Astrocyte of the spinal cord (primary cell): ENCODE measurements at regions not wholly inside any gene's neighbourhood (a gene's known extent, or its start where the extent isn't known, plus 50 kb on each side); places are given as distances from the start of the nearest gene placed in this dataset.

Source experiments
- DNase-seq: peaks from one replicate; pipeline ENCODE4 v3.0.0; 2011; ENCODE audit warnings: low read depth, low spot score
- H3K4me3 ChIP-seq: 2 replicates; pipeline ENCODE4 v1.5.1; 2011; ENCODE audit warnings: low read depth, mild to moderate bottlenecking, low read length, moderate library complexity
- CTCF ChIP-seq: IDR thresholded peaks from 2 replicates; pipeline ENCODE4 v1.5.1; 2012; ENCODE audit warnings: low read depth, mild to moderate bottlenecking, low read length, inconsistent platforms
- in situ Hi-C: cut with HindIII; loops from 2 replicates; pipeline ENCODE4 v1.10.0; 2017; ENCODE audit warnings: low sequenced_read_pairs

- no peak overlapping the region for H3K4me3 ChIP-seq
- no peak for TF ChIP-seq CTCF
- in situ Hi-C loops: no loop called here
- no peak for DNase-seq
Observed at GRCh38 chr5:165779505-165779904, 2274.1 kb downstream of the MAT2B start.

GRCh38 chr5:165780901-165781300 lies 2275.5 kb downstream of the MAT2B start:
- H3K4me3 ChIP-seq: no peak overlapping the region
- in situ Hi-C loops: no loop called here
- DNase-seq: no peak
- TF ChIP-seq CTCF: no peak

GRCh38 chr5:165781738-165782137 lies 2276.3 kb downstream of the MAT2B start:
- TF ChIP-seq CTCF: no peak
- in situ Hi-C loops: no loop called here
- no peak overlapping the region for H3K4me3 ChIP-seq
- DNase-seq: peak; percentile 8

- DNase-seq: no peak
- in situ Hi-C loops: no loop called here
- TF ChIP-seq CTCF: no peak
- no peak overlapping the region for H3K4me3 ChIP-seq
Observed at GRCh38 chr5:165783024-165783423, 2277.6 kb downstream of the MAT2B start.

GRCh38 chr5:165786073-165786472 lies 2280.7 kb downstream of the MAT2B start:
- in situ Hi-C loops: no loop called here
- TF ChIP-seq CTCF: no peak
- H3K4me3 ChIP-seq: no peak overlapping the region
- no peak for DNase-seq

- no peak for TF ChIP-seq CTCF
- in situ Hi-C loops: no loop called here
- DNase-seq: no peak
- no peak overlapping the region for H3K4me3 ChIP-seq
Observed at GRCh38 chr5:165795073-165795472, 2289.7 kb downstream of the MAT2B start.

GRCh38 chr5:165805756-165806155 lies 2300.3 kb downstream of the MAT2B start:
- in situ Hi-C loops: no loop called here
- no peak overlapping the region for H3K4me3 ChIP-seq
- TF ChIP-seq CTCF: no peak
- no peak for DNase-seq
